ENCODE measurements at regions not wholly inside any gene's neighbourhood (a gene's known extent, or its start where the extent isn't known, plus 50 kb on each side); places are given as distances from the start of the nearest gene placed in this dataset.

GRCh38 chr15:31871887-31872281 lies 158.4 kb upstream of the CHRNA7 start:
- no peak overlapping the region for H3K4me3 ChIP-seq
- no peaks in the 10 kb centered on the region for H3K4me1 ChIP-seq (replicated peaks)
- H3K36me3 ChIP-seq: no peaks in the 10 kb centered on the region
- H3K27ac ChIP-seq: no peak overlapping the region
- WGBS: 89% methylated on average over 6 of the region's 6 CpGs
- no peaks in the 10 kb centered on the region for H3K27me3 ChIP-seq (replicated peaks; ENCODE audit: insufficient read depth)
- H3K9me3 ChIP-seq: no peaks in the 10 kb centered on the region
- intact Hi-C loops (cut with DNase I): no loop called here
- no peak for DNase-seq (ENCODE audit: low spot score)
- TF ChIP-seq, protein P1, sequence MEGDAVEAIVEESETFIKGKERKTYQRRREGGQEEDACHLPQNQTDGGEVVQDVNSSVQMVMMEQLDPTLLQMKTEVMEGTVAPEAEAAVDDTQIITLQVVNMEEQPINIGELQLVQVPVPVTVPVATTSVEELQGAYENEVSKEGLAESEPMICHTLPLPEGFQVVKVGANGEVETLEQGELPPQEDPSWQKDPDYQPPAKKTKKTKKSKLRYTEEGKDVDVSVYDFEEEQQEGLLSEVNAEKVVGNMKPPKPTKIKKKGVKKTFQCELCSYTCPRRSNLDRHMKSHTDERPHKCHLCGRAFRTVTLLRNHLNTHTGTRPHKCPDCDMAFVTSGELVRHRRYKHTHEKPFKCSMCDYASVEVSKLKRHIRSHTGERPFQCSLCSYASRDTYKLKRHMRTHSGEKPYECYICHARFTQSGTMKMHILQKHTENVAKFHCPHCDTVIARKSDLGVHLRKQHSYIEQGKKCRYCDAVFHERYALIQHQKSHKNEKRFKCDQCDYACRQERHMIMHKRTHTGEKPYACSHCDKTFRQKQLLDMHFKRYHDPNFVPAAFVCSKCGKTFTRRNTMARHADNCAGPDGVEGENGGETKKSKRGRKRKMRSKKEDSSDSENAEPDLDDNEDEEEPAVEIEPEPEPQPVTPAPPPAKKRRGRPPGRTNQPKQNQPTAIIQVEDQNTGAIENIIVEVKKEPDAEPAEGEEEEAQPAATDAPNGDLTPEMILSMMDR (IDR thresholded peaks at IDR 0.05): no peak
- TF ChIP-seq POLR2A (IDR thresholded peaks at IDR 0.05) (no peak), POLR2AphosphoS5 (IDR thresholded peaks at IDR 0.05) (no peak)

DNA sequence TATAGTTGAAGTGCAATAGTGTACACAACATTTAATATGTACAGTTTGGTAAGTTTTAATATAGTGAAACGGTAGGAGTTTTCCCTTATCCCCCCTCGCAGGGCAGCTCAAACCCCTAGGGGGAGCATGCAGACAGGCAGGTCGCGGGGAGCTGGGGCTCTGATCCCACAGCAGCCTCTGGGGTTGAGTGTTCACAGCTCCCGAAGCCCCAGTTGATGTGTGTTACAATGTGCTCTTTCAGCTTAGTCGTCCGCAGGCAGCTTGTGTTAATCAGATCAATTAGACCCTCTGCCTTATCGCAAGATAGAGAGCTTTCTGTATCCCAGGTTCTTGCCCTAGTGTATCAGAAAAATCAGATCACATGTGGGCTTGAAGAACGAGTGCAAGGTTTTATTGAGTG lies 143.1 kb upstream of the CHRNA7 start:
- 12% methylated on average over 9 of the region's 9 CpGs for WGBS
- peaks cover 2% of the 10 kb centered on the region for H3K27me3 ChIP-seq (replicated peaks; ENCODE audit: insufficient read depth)
- TF ChIP-seq, protein P1 (IDR thresholded peaks at IDR 0.05): no peak
- TF ChIP-seq POLR2A (IDR thresholded peaks at IDR 0.05) (no peak), POLR2AphosphoS5 (IDR thresholded peaks at IDR 0.05) (no peak)

GRCh38 chr15:31892513-31892912 lies 137.8 kb upstream of the CHRNA7 start:
- no peak for TF ChIP-seq POLR2AphosphoS5 (IDR thresholded peaks at IDR 0.05)
- TF ChIP-seq, protein P1 (IDR thresholded peaks at IDR 0.05): no peak
- WGBS: 98% methylated on average over 1 of the region's 1 CpG
- no peaks in the 10 kb centered on the region for H3K9me3 ChIP-seq
- H3K27ac ChIP-seq: no peak overlapping the region
- no peak for DNase-seq (ENCODE audit: low spot score)
- H3K4me1 ChIP-seq (replicated peaks): no peaks in the 10 kb centered on the region
- intact Hi-C loops (cut with DNase I): no loop called here
- no peaks in the 10 kb centered on the region for H3K36me3 ChIP-seq
- peaks cover 2% of the 10 kb centered on the region for H3K27me3 ChIP-seq (replicated peaks; ENCODE audit: insufficient read depth)
- H3K4me3 ChIP-seq: no peak overlapping the region

More for the DNA sequence above, 143.1 kb upstream of the CHRNA7 start:
- DNase-seq (ENCODE audit: low spot score): no peak
- Histone ChIP-seq H3K4me3 (no peak overlapping the region), H3K27ac (no peak overlapping the region), H3K4me1 (replicated peaks) (no peaks in the 10 kb centered on the region), H3K36me3 (no peaks in the 10 kb centered on the region), H3K9me3 (no peaks in the 10 kb centered on the region)
- intact Hi-C loops (cut with DNase I): loop anchor here (10.0 kb wide), 1 partner anchor 62 kb away; no protein-coding TSS in a partner anchor

DNA sequence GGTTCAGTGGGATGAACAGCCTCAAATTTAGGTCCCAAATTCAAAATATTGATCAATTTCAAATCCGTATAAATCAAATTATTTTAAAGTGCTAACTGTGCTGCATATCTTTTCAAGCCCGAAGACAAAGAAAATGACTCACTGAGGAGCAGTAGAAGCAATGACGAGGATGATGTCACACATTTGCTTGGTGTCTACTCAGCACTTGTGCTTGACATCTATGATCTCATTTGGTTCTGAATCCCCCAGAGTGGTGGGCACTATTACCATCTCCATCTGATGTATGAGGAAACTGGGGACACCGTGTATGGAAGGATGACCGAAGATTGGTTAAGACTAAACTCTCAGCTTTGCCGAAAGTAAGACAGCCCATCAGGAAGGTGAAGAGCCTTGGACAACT lies 136.5 kb upstream of the CHRNA7 start:
- 87% methylated on average over 6 of the region's 6 CpGs for WGBS
- intact Hi-C loops (cut with DNase I): no loop called here
- no peak overlapping the region for H3K4me3 ChIP-seq

GRCh38 chr15:31897746-31898145 lies 132.6 kb upstream of the CHRNA7 start:
- H3K27me3 ChIP-seq (replicated peaks; ENCODE audit: insufficient read depth): no peaks in the 10 kb centered on the region
- TF ChIP-seq POLR2AphosphoS5 (IDR thresholded peaks at IDR 0.05) (no peak), POLR2A (IDR thresholded peaks at IDR 0.05) (no peak)
- TF ChIP-seq, protein P1 (IDR thresholded peaks at IDR 0.05): no peak
- H3K36me3 ChIP-seq: no peaks in the 10 kb centered on the region
- H3K4me3 ChIP-seq: no peak overlapping the region
- no peak overlapping the region for H3K27ac ChIP-seq
- DNase-seq (ENCODE audit: low spot score): no peak
- no peaks in the 10 kb centered on the region for H3K9me3 ChIP-seq
- no peaks in the 10 kb centered on the region for H3K4me1 ChIP-seq (replicated peaks)
- intact Hi-C loops (cut with DNase I): no loop called here

More for the DNA sequence above, 136.5 kb upstream of the CHRNA7 start:
- H3K4me1 ChIP-seq (replicated peaks): no peaks in the 10 kb centered on the region
- H3K27ac ChIP-seq: no peak overlapping the region
- TF ChIP-seq, protein P1 (IDR thresholded peaks at IDR 0.05): no peak
- TF ChIP-seq POLR2AphosphoS5 (IDR thresholded peaks at IDR 0.05): no peak
- TF ChIP-seq POLR2A (IDR thresholded peaks at IDR 0.05): no peak
- H3K36me3 ChIP-seq: no peaks in the 10 kb centered on the region
- H3K27me3 ChIP-seq (replicated peaks; ENCODE audit: insufficient read depth): no peaks in the 10 kb centered on the region
- no peak for DNase-seq (ENCODE audit: low spot score)
- H3K9me3 ChIP-seq: no peaks in the 10 kb centered on the region

All from prostate gland (tissue), 2 donors.